Endothelial cell of hepatic sinusoid (primary cell): ENCODE measurements at regions not wholly inside any gene's neighbourhood (a gene's known extent, or its start where the extent isn't known, plus 50 kb on each side); places are given as distances from the start of the nearest gene placed in this dataset.
"Not testable (repeated sequence)": the region's sequence is repeated elsewhere in the genome, so short reads cannot be mapped to it uniquely, and the experiment has no call there.

Experiments used
- in situ Hi-C: cut with HindIII; loops from 2 replicates; pipeline ENCODE4 v1.10.0; 2017; ENCODE audit warnings: low sequenced_read_pairs

DNA sequence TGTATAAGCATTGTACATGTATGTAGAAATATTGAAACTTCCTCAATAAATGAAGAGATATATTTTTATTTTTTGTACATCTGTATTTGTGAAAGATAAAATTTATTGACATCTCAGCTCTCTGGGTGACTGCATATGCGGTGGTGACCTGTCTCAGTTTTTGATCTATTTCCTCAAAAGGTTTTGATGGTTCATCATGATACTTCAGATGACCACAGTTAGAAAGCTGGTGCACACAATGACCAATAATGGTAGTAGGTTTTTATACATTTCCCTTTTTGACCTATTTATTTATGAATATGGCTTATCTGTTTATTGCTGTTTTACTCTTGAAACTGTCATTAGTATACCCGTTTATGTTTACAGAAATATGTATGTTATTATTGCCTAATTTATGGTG lies 549.6 kb upstream of the CHD1 start:
- in situ Hi-C loops = not testable (repeated sequence)

DNA sequence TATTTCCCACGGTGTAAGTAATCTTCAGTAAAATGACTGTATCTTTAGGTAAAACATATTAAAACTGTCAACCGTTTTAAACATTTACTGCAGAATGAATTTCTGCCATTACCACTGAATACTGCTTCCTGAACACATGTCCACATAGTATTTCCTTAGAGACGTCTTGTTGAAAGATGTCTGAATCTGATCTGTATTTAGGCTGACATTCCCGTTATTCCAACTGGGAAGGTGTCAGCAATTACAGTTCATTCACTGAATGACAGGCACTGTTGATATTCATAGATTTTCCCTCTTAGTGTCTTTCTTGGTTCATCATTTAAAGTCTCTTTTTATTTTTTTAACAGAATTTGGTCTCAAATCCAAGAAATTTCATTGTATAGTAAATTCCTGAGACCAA lies 544.5 kb upstream of the CHD1 start:
- in situ Hi-C loops = not testable (repeated sequence)

DNA sequence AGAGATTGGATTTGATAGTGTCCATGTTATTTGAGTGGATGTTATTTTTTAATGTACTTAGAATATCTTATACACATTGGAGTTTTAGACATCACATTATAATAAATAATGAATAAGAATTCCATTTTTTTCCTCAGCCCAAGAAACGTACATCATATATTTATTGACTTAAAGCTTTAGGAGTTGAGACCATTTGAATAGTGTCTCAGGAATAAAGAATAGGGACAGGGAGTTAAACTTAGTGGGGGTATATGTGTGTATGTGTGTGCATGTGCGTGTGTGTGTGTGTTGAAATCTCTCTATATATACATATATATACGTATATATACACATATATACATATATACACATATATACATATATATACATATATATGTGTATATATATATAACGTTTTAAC lies 542.9 kb upstream of the CHD1 start:
- in situ Hi-C loops = not testable (repeated sequence)

- in situ Hi-C loops = not testable (repeated sequence)
These were observed 542.4 kb upstream of the CHD1 start for GRCh38 chr5:99471178-99471577.

- in situ Hi-C loops = not testable (repeated sequence)
These were observed 541.8 kb upstream of the CHD1 start for GRCh38 chr5:99470636-99471035.

- in situ Hi-C loops = no loop called here
These were observed 531.9 kb upstream of the CHD1 start for GRCh38 chr5:99460701-99461100.

DNA sequence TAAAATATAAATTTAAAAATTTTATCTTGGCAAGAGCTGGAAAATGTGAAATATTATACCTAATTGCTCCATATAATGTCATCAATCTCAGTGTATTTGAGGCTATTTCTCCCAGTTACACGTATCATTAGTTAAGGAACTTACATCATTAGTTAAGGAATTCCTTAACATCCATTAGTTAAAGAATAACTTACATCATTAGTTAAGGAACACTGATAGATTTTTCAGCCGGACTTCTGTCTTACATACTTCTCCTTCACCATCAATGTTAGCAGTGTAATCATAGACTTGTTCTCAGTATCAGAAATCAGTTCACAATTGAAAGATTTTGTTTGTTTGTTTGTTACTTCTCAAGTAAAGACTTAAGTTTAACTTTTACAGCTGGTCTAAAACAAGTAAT lies 524.4 kb upstream of the CHD1 start:
- in situ Hi-C loops = no loop called here

DNA sequence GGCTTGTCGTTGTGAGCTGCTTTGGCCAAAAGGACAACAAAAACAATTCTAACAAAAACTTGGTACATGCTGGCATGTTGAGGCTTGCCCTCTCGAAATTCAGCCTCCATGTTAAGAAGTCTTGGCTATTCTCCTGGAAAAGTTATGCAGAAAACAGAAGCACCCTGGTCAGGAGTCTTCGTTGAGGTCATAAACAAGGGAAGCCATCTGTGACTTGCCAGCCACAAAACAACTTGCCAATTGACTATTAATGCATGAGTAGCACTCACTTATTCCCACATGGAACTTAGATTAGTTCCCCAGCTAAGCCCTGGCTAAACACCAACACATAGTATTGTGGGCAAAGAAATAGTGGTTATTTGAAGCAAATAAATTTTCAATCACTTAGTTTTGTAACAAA lies 521.0 kb upstream of the CHD1 start:
- in situ Hi-C loops = no loop called here

GRCh38 chr5:99445805-99446204 lies 517.0 kb upstream of the CHD1 start:
- in situ Hi-C loops = no loop called here

DNA sequence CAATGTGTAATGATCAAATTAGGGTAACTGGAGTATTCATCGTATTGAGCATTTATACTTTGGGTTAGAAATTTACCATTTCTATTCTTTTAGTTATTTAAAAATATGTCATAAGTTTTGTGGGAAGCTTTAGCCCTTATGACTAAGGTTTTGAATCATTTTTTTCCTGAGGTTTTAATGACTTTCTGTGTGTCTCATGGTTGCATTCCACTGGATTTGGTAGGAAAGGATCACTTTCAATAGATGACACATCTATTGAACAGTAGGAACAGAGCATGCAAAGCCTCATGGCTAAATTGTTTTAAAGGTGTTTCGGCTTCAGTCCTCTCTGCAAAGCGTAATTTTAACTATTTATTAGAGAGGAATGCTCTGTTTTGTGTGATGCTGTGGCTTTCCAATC lies 512.4 kb upstream of the CHD1 start:
- in situ Hi-C loops = no loop called here

- in situ Hi-C loops = no loop called here
These were observed 509.8 kb upstream of the CHD1 start for GRCh38 chr5:99438619-99439018.

GRCh38 chr5:99437986-99438385 lies 509.2 kb upstream of the CHD1 start:
- in situ Hi-C loops = no loop called here

DNA sequence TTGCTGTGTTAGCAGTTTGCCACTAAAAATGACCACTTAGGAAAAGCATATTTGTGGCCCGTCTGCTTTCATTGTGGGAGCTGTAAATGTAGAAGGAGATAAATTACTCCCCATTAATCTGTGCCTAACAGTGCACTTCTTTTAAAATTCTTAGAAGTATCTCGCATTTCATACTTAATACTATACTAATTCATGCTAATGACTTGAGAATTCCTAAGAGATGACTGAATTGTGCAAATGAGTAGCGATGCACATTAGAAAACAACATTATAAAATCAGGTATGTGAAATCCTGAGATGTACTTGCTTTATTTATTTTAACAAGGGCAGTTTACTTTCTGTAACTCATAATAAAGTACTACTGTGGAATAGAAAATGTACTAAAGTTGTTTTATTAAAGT lies 494.6 kb upstream of the CHD1 start:
- in situ Hi-C loops = not testable (repeated sequence)

DNA sequence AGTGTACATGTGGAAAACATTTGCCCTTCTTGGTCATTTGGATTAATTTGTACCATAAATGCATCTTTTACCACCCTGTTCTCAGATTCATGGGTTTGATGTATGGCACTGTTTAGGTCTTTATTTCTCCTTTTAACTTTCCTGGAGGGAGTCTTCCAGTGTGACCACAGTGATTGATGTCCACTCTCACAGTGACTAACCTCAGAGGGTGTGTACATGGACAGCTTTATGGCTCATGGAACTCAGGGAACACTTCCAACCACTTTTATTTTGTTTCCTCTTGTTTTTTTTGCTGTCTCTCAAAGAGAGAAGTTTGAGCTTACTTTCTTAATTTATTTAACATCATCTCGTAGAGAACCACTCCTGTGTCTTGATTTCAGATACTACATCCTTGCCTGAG lies 489.8 kb upstream of the CHD1 start:
- in situ Hi-C loops = not testable (repeated sequence)

DNA sequence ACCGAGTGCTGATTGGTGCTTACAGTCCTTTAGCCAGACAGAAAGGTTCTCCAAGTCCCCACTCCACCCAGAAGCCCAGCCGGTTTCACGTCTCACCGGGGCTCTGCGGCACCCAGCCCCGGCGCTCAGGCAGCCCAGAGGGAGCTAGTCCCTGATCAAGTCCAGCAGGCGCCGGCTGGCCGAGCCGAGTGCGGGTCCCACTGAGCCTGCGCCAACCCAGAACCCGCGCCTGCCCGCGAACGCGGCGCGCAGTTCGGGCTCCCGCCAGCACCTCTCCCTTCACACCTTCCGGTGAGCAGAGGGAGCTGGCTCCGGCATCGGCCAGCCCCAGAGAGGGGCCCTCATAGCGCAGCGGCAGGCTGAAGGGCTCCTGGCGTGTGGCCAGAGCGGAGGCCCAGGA lies 481.6 kb upstream of the CHD1 start:
- in situ Hi-C loops = not testable (repeated sequence)

DNA sequence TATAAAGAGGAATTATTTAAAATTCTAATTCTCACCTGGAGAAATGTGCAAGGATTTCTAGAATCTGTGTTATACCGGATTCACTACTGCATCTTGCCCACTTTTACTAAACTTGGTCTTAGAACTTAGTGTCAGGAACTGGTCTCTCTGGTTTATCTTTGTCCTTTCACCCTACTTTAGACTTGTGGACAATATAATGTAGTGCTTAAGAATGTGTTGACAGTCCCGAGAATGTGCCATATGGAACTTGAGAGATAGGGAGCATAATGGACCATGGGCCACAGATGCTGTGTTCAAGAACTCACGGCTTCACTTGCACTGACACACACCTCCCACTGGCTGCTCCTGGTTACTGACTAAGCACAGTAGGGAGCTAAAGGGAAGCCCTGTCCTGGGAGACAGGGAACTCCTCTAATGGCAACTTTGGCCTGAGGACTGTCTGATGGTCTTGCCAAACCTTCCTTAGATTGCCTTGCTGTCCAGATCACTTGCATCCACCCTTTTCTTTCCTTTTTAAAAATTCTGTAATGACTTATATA lies 476.0 kb upstream of the CHD1 start:
- in situ Hi-C loops = not testable (repeated sequence)

GRCh38 chr5:99400571-99400970 lies 471.8 kb upstream of the CHD1 start:
- in situ Hi-C loops = not testable (repeated sequence)

- in situ Hi-C loops = no loop called here
These were observed 470.2 kb upstream of the CHD1 start for GRCh38 chr5:99398976-99399375.

- in situ Hi-C loops = no loop called here
These were observed 457.7 kb upstream of the CHD1 start for GRCh38 chr5:99386406-99387077.

DNA sequence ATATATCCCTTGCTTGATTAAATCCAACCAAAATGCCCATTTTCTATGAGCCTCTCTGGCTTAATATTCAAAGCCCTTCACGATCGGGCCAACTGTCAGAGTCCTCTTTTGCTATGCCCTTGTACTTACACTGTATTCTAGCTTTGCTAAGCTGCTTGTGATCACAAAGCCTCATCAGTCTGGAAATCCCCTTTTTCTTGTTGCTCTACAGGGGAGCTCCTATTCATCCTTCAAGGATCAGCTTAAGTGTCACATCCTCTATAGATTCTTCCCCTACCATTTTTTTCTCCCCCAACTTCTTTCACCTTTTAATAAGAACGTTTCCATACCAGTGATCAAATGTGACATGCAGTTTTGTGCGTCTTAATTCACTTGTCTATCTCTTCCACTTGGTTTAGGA lies 450.4 kb upstream of the CHD1 start:
- in situ Hi-C loops = no loop called here

DNA sequence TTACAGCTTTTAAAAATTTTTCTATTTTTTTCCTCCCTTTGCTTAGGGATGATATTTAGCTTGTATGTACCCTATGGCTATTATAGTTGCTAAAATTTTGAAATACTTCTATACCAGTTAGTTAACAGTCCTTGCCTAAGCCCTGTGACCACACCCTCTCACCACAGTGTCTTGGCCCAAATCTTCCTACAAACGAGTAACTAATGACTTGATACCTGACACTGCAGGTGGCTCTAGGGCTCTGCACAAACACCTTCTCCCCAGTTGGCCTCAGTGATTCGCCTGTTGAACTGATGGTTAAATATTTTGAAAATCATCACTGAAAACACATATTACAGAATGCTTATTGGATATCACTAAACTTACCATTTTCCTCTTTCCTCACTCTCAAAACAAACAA lies 449.6 kb upstream of the CHD1 start:
- in situ Hi-C loops = no loop called here

DNA sequence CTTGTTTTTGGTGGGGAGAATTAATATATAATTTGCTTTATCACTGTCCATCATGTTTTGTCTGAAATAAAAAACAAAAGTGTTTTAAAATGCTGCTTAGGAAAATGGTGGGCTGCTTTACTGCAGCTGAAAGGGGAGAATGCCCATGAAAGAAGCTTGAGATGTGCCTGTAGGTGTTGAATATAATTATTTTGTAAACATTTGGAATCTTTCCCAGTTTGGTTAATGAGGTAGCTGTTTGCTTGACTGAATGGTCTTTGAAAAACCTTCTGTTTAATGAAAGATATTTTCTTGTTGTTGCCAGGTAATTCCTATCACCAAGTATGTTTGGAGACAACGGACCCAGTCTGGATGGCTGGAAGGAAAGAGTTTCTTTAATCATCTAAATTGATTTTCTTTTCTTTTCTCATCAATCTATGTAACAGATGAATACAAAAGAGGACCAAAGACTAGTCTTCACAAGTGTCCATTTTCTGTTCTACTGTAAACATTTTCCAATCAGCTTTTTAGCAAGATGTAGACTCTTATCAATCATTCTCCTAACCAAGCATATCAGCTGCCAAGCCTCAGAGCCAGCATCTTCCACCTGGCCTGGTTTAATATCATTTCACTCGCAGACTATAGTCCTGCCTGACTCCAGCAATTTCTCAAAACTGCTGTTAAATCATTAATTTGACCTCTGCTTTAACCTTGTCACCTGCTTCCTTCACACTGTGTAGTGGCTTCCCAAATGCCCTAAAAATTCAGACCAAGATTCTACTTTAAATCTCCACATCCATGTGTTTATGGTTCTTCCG lies 441.2 kb upstream of the CHD1 start:
- in situ Hi-C loops = no loop called here
